ENCODE measurements at regions not wholly inside any gene's neighbourhood (a gene's known extent, or its start where the extent isn't known, plus 50 kb on each side); places are given as distances from the start of the nearest gene placed in this dataset.

- H3K4me3 ChIP-seq (ENCODE audit: control insufficient read depth in 1 of 2, extremely low read depth in 1 of 2, low read length in 1 of 2): no peak overlapping the region
- Mint-ChIP-seq H3K4me1 (no peaks in the 10 kb centered on the region), H3K4me3 (no peak overlapping the region), H3K36me3 (no peaks in the 10 kb centered on the region), H3K27ac (no peak overlapping the region), H3K27me3 (no peaks in the 10 kb centered on the region), H3K9me3 (peaks cover 14 to 22% (median 18%) of the 10 kb centered on the region in 3 donors)
- H3K4me1 ChIP-seq (ENCODE audit: control insufficient read depth in 1 of 2, extremely low read depth in 1 of 2, insufficient read depth in 2 of 2, low read length in 2 of 2): no peaks in the 10 kb centered on the region
- no peak overlapping the region for H3K27ac ChIP-seq (ENCODE audit: low read length)
- CTCF ChIA-PET: no interaction called here
- no peaks in the 10 kb centered on the region for H3K27me3 ChIP-seq (replicated peaks in 1 of 2; ENCODE audit: control insufficient read depth in 2 of 2, extremely low read depth in 1 of 2, insufficient read depth in 2 of 2, low read length in 1 of 2)
- no peak for ATAC-seq (replicated peaks in 1 of 4)
- no peaks in the 10 kb centered on the region for H3K36me3 ChIP-seq (ENCODE audit: control insufficient read depth in 2 of 2, extremely low read depth in 1 of 2, insufficient read depth in 1 of 2, low read length in 1 of 2)
- POLR2A ChIA-PET: no interaction called here
- DNase-seq: no peak
- H3K9me3 ChIP-seq: peaks cover 2% of the 10 kb centered on the region
Observed at GRCh38 chr5:9922719-9923118, 292.6 kb upstream of the TAS2R1 start.

GRCh38 chr5:9920697-9921096 lies 290.5 kb upstream of the TAS2R1 start:
- ChIA-PET CTCF (no interaction called here), POLR2A (no interaction called here)
- Histone ChIP-seq H3K9me3 (peaks cover 2% of the 10 kb centered on the region), H3K27me3 (replicated peaks in 1 of 2; ENCODE audit: control insufficient read depth in 2 of 2, extremely low read depth in 1 of 2, insufficient read depth in 2 of 2, low read length in 1 of 2) (no peaks in the 10 kb centered on the region), H3K4me3 (ENCODE audit: control insufficient read depth in 1 of 2, extremely low read depth in 1 of 2, low read length in 1 of 2) (no peak overlapping the region), H3K4me1 (ENCODE audit: control insufficient read depth in 1 of 2, extremely low read depth in 1 of 2, insufficient read depth in 2 of 2, low read length in 2 of 2) (no peaks in the 10 kb centered on the region), H3K36me3 (ENCODE audit: control insufficient read depth in 2 of 2, extremely low read depth in 1 of 2, insufficient read depth in 1 of 2, low read length in 1 of 2) (no peaks in the 10 kb centered on the region), H3K27ac (ENCODE audit: low read length) (no peak overlapping the region)
- Mint-ChIP-seq H3K4me3 (no peak overlapping the region), H3K36me3 (no peaks in the 10 kb centered on the region), H3K4me1 (no peaks in the 10 kb centered on the region), H3K27ac (no peak overlapping the region), H3K27me3 (no peaks in the 10 kb centered on the region), H3K9me3 (peaks cover 14 to 18% (median 17%) of the 10 kb centered on the region in 3 donors)
- 88% methylated on average over 8 of the region's 8 CpGs for WGBS (ENCODE audit: insufficient coverage)
- DNase-seq (no peak), ATAC-seq (replicated peaks in 1 of 4) (no peak)

GRCh38 chr5:9919306-9920030 lies 289.3 kb upstream of the TAS2R1 start:
- no peaks in the 10 kb centered on the region for H3K36me3 ChIP-seq (ENCODE audit: control insufficient read depth in 2 of 2, extremely low read depth in 1 of 2, insufficient read depth in 1 of 2, low read length in 1 of 2)
- no peaks in the 10 kb centered on the region for H3K4me1 ChIP-seq (ENCODE audit: control insufficient read depth in 1 of 2, extremely low read depth in 1 of 2, insufficient read depth in 2 of 2, low read length in 2 of 2)
- H3K4me1 Mint-ChIP-seq: no peaks in the 10 kb centered on the region
- POLR2A ChIA-PET: no interaction called here
- no peaks in the 10 kb centered on the region for H3K36me3 Mint-ChIP-seq
- H3K27me3 ChIP-seq (replicated peaks in 1 of 2; ENCODE audit: control insufficient read depth in 2 of 2, extremely low read depth in 1 of 2, insufficient read depth in 2 of 2, low read length in 1 of 2): no peaks in the 10 kb centered on the region
- no peak overlapping the region for H3K27ac ChIP-seq (ENCODE audit: low read length)
- WGBS (ENCODE audit: insufficient coverage): no CpG with 5 or more reads among the region's 11 CpGs
- CTCF ChIA-PET: no interaction called here
- no peak overlapping the region for H3K4me3 Mint-ChIP-seq
- DNase-seq (no peak), ATAC-seq (replicated peaks in 1 of 4) (no peak)
- no peak overlapping the region for H3K27ac Mint-ChIP-seq
- H3K9me3 ChIP-seq: peaks cover 2% of the 10 kb centered on the region
- H3K4me3 ChIP-seq (ENCODE audit: control insufficient read depth in 1 of 2, extremely low read depth in 1 of 2, low read length in 1 of 2): no peak overlapping the region
- peaks cover 8 to 18% (median 14%) of the 10 kb centered on the region in 3 donors for H3K9me3 Mint-ChIP-seq
- H3K27me3 Mint-ChIP-seq: no peaks in the 10 kb centered on the region

GRCh38 chr5:9905661-9906060 lies 275.5 kb upstream of the TAS2R1 start:
- ChIA-PET CTCF (no interaction called here), POLR2A (no interaction called here)
- H3K27me3 Mint-ChIP-seq: no peaks in the 10 kb centered on the region
- H3K9me3 Mint-ChIP-seq: peaks cover 10 to 21% (median 15%) of the 10 kb centered on the region in 3 donors
- ATAC-seq (replicated peaks in 1 of 4): no peak
- no peak overlapping the region for H3K27ac ChIP-seq (ENCODE audit: low read length)
- no peaks in the 10 kb centered on the region for H3K27me3 ChIP-seq (replicated peaks in 1 of 2; ENCODE audit: control insufficient read depth in 2 of 2, extremely low read depth in 1 of 2, insufficient read depth in 2 of 2, low read length in 1 of 2)
- H3K36me3 Mint-ChIP-seq: no peaks in the 10 kb centered on the region
- H3K9me3 ChIP-seq: no peaks in the 10 kb centered on the region
- 67% methylated on average over 1 of the region's 1 CpG for WGBS (ENCODE audit: insufficient coverage)
- no peaks in the 10 kb centered on the region for H3K4me1 Mint-ChIP-seq
- no peak overlapping the region for H3K4me3 Mint-ChIP-seq
- DNase-seq: no peak
- H3K4me3 ChIP-seq (ENCODE audit: control insufficient read depth in 1 of 2, extremely low read depth in 1 of 2, low read length in 1 of 2): no peak overlapping the region
- H3K36me3 ChIP-seq (ENCODE audit: control insufficient read depth in 2 of 2, extremely low read depth in 1 of 2, insufficient read depth in 1 of 2, low read length in 1 of 2): no peaks in the 10 kb centered on the region
- H3K27ac Mint-ChIP-seq: no peak overlapping the region
- no peaks in the 10 kb centered on the region for H3K4me1 ChIP-seq (ENCODE audit: control insufficient read depth in 1 of 2, extremely low read depth in 1 of 2, insufficient read depth in 2 of 2, low read length in 2 of 2)

- Mint-ChIP-seq H3K36me3 (no peaks in the 10 kb centered on the region), H3K27ac (no peak overlapping the region), H3K4me3 (no peak overlapping the region), H3K4me1 (no peaks in the 10 kb centered on the region), H3K9me3 (peaks cover 9 to 20% (median 16%) of the 10 kb centered on the region in 3 donors), H3K27me3 (no peaks in the 10 kb centered on the region)
- ChIA-PET POLR2A (interaction anchor here in 1 of 2 donors (0.6 kb wide), 1 partner anchor 1417 kb away, joined by 7 read pairs; no protein-coding TSS in a partner anchor), CTCF (no interaction called here)
- no peaks in the 10 kb centered on the region for H3K36me3 ChIP-seq (ENCODE audit: control insufficient read depth in 2 of 2, extremely low read depth in 1 of 2, insufficient read depth in 1 of 2, low read length in 1 of 2)
- no peak overlapping the region for H3K4me3 ChIP-seq (ENCODE audit: control insufficient read depth in 1 of 2, extremely low read depth in 1 of 2, low read length in 1 of 2)
- no peak for DNase-seq
- no peaks in the 10 kb centered on the region for H3K9me3 ChIP-seq
- no peaks in the 10 kb centered on the region for H3K27me3 ChIP-seq (replicated peaks in 1 of 2; ENCODE audit: control insufficient read depth in 2 of 2, extremely low read depth in 1 of 2, insufficient read depth in 2 of 2, low read length in 1 of 2)
- no peak for ATAC-seq (replicated peaks in 1 of 4)
- H3K27ac ChIP-seq (ENCODE audit: low read length): no peak overlapping the region
- no peaks in the 10 kb centered on the region for H3K4me1 ChIP-seq (ENCODE audit: control insufficient read depth in 1 of 2, extremely low read depth in 1 of 2, insufficient read depth in 2 of 2, low read length in 2 of 2)
Observed at GRCh38 chr5:9903801-9904200, 273.6 kb upstream of the TAS2R1 start.

DNA sequence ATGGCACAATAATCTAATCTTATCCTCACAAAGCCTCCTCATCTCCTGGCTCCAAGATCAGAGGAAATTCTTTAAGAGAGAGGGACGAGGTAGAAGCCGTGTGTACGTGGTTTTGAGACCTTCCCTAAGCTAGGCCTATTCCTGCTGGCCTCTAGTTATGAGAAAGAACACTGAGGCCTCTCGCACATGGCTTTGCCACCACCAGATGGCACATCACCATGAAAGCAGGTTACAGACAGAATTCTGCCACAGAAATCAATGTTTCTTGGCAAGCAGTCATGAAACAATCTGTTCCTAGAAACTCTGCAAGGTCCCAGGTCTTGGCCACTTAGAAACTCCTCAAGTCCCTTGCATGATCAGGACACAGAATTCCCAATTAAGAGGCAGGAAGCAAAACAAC lies 268.2 kb upstream of the TAS2R1 start:
- no peaks in the 10 kb centered on the region for H3K9me3 ChIP-seq
- no peak overlapping the region for H3K4me3 ChIP-seq (ENCODE audit: control insufficient read depth in 1 of 2, extremely low read depth in 1 of 2, low read length in 1 of 2)
- Mint-ChIP-seq H3K9me3 (peaks cover 0 to 8% (median 4%) of the 10 kb centered on the region in 3 donors), H3K4me3 (no peak overlapping the region), H3K4me1 (no peaks in the 10 kb centered on the region), H3K27me3 (no peaks in the 10 kb centered on the region), H3K36me3 (no peaks in the 10 kb centered on the region), H3K27ac (no peak overlapping the region)
- no peaks in the 10 kb centered on the region for H3K27me3 ChIP-seq (replicated peaks in 1 of 2; ENCODE audit: control insufficient read depth in 2 of 2, extremely low read depth in 1 of 2, insufficient read depth in 2 of 2, low read length in 1 of 2)
- 52% methylated on average over 2 of the region's 4 CpGs for WGBS (ENCODE audit: insufficient coverage)
- CTCF ChIA-PET: no interaction called here
- no peak for ATAC-seq (replicated peaks in 1 of 4)
- H3K27ac ChIP-seq (ENCODE audit: low read length): no peak overlapping the region
- POLR2A ChIA-PET: no interaction called here
- no peaks in the 10 kb centered on the region for H3K36me3 ChIP-seq (ENCODE audit: control insufficient read depth in 2 of 2, extremely low read depth in 1 of 2, insufficient read depth in 1 of 2, low read length in 1 of 2)
- DNase-seq: no peak
- no peaks in the 10 kb centered on the region for H3K4me1 ChIP-seq (ENCODE audit: control insufficient read depth in 1 of 2, extremely low read depth in 1 of 2, insufficient read depth in 2 of 2, low read length in 2 of 2)

DNA sequence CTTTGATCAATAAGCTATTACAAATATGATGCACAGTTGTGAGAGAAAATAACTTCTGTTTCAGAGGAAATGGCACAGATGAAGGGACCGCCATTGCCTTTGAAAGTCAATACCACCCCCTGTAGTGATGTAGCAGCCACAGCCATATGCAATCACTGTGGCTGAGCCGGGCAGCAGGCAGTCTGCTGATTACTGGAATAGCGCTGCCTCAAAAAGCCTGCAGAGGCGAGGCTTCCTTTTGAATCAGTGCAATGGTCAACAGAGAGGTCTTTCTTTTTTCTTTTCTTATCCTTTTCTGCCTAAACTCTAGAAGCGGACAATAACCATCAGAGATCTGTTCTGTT lies 265.1 kb upstream of the TAS2R1 start:
- Mint-ChIP-seq H3K36me3 (no peaks in the 10 kb centered on the region), H3K4me1 (no peaks in the 10 kb centered on the region), H3K27me3 (no peaks in the 10 kb centered on the region), H3K27ac (no peak overlapping the region), H3K4me3 (no peak overlapping the region), H3K9me3 (peaks cover 2 to 7% (median 4%) of the 10 kb centered on the region in 3 donors)
- Histone ChIP-seq H3K4me1 (ENCODE audit: control insufficient read depth in 1 of 2, extremely low read depth in 1 of 2, insufficient read depth in 2 of 2, low read length in 2 of 2) (no peaks in the 10 kb centered on the region), H3K36me3 (ENCODE audit: control insufficient read depth in 2 of 2, extremely low read depth in 1 of 2, insufficient read depth in 1 of 2, low read length in 1 of 2) (no peaks in the 10 kb centered on the region), H3K27ac (ENCODE audit: low read length) (no peak overlapping the region), H3K27me3 (replicated peaks in 1 of 2; ENCODE audit: control insufficient read depth in 2 of 2, extremely low read depth in 1 of 2, insufficient read depth in 2 of 2, low read length in 1 of 2) (no peaks in the 10 kb centered on the region), H3K9me3 (no peaks in the 10 kb centered on the region), H3K4me3 (ENCODE audit: control insufficient read depth in 1 of 2, extremely low read depth in 1 of 2, low read length in 1 of 2) (no peak overlapping the region)
- ATAC-seq (replicated peaks in 1 of 4) (no peak), DNase-seq (no peak)
- WGBS (ENCODE audit: insufficient coverage): 42% methylated on average over 4 of the region's 5 CpGs
- ChIA-PET CTCF (no interaction called here), POLR2A (no interaction called here)
